K562 (cell line): ENCODE measurements at regions not wholly inside any gene's neighbourhood (a gene's known extent, or its start where the extent isn't known, plus 50 kb on each side); places are given as distances from the start of the nearest gene placed in this dataset.

Experiments
- ATAC-seq: fragments of 200-7000 bp; cut with Tn5 transposase; 3 replicates; pipeline ENCODE4 v1.9.1; 2020; ENCODE audit warnings: moderate library complexity
- BruUV-seq: library from RNA; stranded (reverse); fragments of 400-500 nt; replicated peaks from 2 replicates; lab custom pipeline; 2021; lab: Mats Ljungman, UMichigan
- CTCF ChIA-PET: fragments of 300-600 bp; formaldehyde crosslinking; extraction: SDS; loops from one replicate; lab custom pipeline; 2021; ENCODE audit warnings: low intra/inter-chr PET ratio; lab: Yijun Ruan, JAX
- POLR2A ChIA-PET: fragments of 300-600, 350-650 bp; sonication (Branson Sonifier 250); formaldehyde crosslinking; extraction: SDS; loops from one replicate; lab custom pipeline; 2021; ENCODE audit warnings: antibody characterized with exemption, inconsistent platforms; lab: Yijun Ruan, JAX
- DNase-seq, 4 experiments: peaks; one replicate each; pipeline versions ENCODE4 v3.0.0 to v3.0.0-alpha.2; 2011 to 2018; ENCODE audit warnings: low spot score in 3 of 4, mixed read lengths in 3 of 4; ENCODE audit errors: extremely low read depth in 1 of 4
- FAIRE-seq: peaks from 2 replicates; lab custom pipeline; 2011; peaks lifted over from hg19 to GRCh38; lab: Jason Lieb, UNC
- H2AFZ ChIP-seq: 2 replicates; pipeline ENCODE4 v1.6.0; 2011; ENCODE audit warnings: low read depth, low read length, control low read depth, inconsistent platforms
- H3K27ac ChIP-seq: fragments of 200-600 bp; 3 replicates; pipeline ENCODE4 v1.8.0; 2011; ENCODE audit warnings: low read depth, mild to moderate bottlenecking, control low read depth, inconsistent platforms, low read length, moderate library complexity, mixed read lengths; ENCODE audit errors: extremely low read depth
- H3K27me3 ChIP-seq, 2 experiments: fragments of 300-600 bp in 1 of 2; 2 replicates in 1 of 2; 3 replicates in 1 of 2; pipeline versions ENCODE4 v1.6.0 to v1.8.0; 2011; ENCODE audit warnings: inconsistent platforms in 2 of 2, low read length in 2 of 2, mild to moderate bottlenecking in 1 of 2, mixed read lengths in 1 of 2, moderate library complexity in 1 of 2; ENCODE audit not compliant: control insufficient read depth in 2 of 2, insufficient read depth in 2 of 2
- H3K36me3 ChIP-seq: fragments of 300-600 bp; 3 replicates; pipeline ENCODE4 v1.8.0; 2011; ENCODE audit warnings: mild to moderate bottlenecking, low read length, inconsistent platforms; ENCODE audit not compliant: control insufficient read depth, insufficient read depth
- H3K4me1 ChIP-seq, 2 experiments: fragments of 200-600 bp in 1 of 2; replicated peaks in 1 of 2; 2 replicates in 1 of 2; 3 replicates in 1 of 2; pipeline versions ENCODE4 v1.5.1 to v1.8.0; 2011; ENCODE audit warnings: inconsistent platforms in 2 of 2, low read length in 2 of 2, mild to moderate bottlenecking in 1 of 2, mixed read lengths in 1 of 2, moderate library complexity in 1 of 2; ENCODE audit not compliant: control insufficient read depth in 2 of 2, insufficient read depth in 2 of 2
- H3K4me2 ChIP-seq: 2 replicates; pipeline ENCODE4 v1.6.1; 2011; ENCODE audit warnings: low read length, control low read depth, inconsistent platforms, mixed read lengths; ENCODE audit not compliant: insufficient read depth
- H3K4me3 ChIP-seq: fragments of 200-600 bp; sonication (generic), shearing (Covaris generic); 2 replicates; pipeline ENCODE4 v1.5.1; 2016; ENCODE audit warnings: control low read depth, inconsistent platforms
- H3K79me2 ChIP-seq: fragments of 200-600 bp; 3 replicates; pipeline ENCODE4 v1.8.0; 2011; ENCODE audit warnings: low read length, inconsistent platforms; ENCODE audit not compliant: control insufficient read depth, insufficient read depth
- H3K9ac ChIP-seq, 2 experiments: 2 replicates each; pipeline versions ENCODE4 v1.6.0 to v1.6.1; 2011; ENCODE audit warnings: low read depth in 2 of 2, low read length in 2 of 2, control low read depth in 1 of 2, inconsistent platforms in 1 of 2, mild to moderate bottlenecking in 1 of 2, mixed read lengths in 1 of 2; ENCODE audit not compliant: insufficient read depth in 1 of 2
- H3K9me1 ChIP-seq: one replicate; pipeline ENCODE4 v1.6.0; 2011; ENCODE audit warnings: inconsistent platforms, mild to moderate bottlenecking, low read length, moderate library complexity; ENCODE audit not compliant: control insufficient read depth, insufficient read depth
- H3K9me3 ChIP-seq: replicated peaks from 2 replicates; pipeline ENCODE4 v1.5.1; 2011; ENCODE audit warnings: low read depth, low read length, inconsistent platforms; ENCODE audit not compliant: control insufficient read depth, insufficient read depth
- H4K20me1 ChIP-seq: replicated peaks from 2 replicates; pipeline ENCODE4 v1.6.1; 2011; ENCODE audit warnings: low read length, inconsistent platforms, mixed read lengths; ENCODE audit not compliant: control insufficient read depth, insufficient read depth
- ARID1B ChIP-seq: fragments of 450-650 bp; IDR thresholded peaks from 2 replicates; pipeline ENCODE4 v1.6.1; 2016; ENCODE audit warnings: antibody characterized with exemption, mild to moderate bottlenecking, inconsistent platforms
- ATF1 ChIP-seq, 2 experiments: fragments of 450-650 bp in 1 of 2; IDR thresholded peaks; 2 replicates each; pipeline ENCODE4 v1.6.1; 2016; ENCODE audit warnings: missing compliant biosample characterization in 1 of 2, missing genetic modification characterization in 1 of 2
- C11orf30 ChIP-seq: fragments of 450-650 bp; IDR thresholded peaks from 2 replicates; pipeline ENCODE4 v1.6.1; 2016; ENCODE audit warnings: low read depth, mild to moderate bottlenecking
- DNMT1 ChIP-seq: fragments of 450-650 bp; IDR thresholded peaks from 2 replicates; pipeline ENCODE4 v1.6.1; 2016; ENCODE audit warnings: antibody characterized with exemption, mild to moderate bottlenecking
- HDAC3 ChIP-seq: fragments of 450-650 bp; IDR thresholded peaks from 2 replicates; pipeline ENCODE4 v1.6.1; 2018; ENCODE audit warnings: borderline replicate concordance, mild to moderate bottlenecking, moderate library complexity; ENCODE audit not compliant: partially characterized antibody
- IRF2 ChIP-seq: sonication (generic); formaldehyde crosslinking; IDR thresholded peaks from 2 replicates; pipeline ENCODE4 v1.8.1; 2022; ENCODE audit warnings: mild to moderate bottlenecking, missing genetic modification reagents
- KAT2B ChIP-seq: IDR thresholded peaks from one replicate; pipeline ENCODE4 v1.6.1; 2012; ENCODE audit warnings: low read depth, mild to moderate bottlenecking, control low read depth, inconsistent platforms, low read length, moderate library complexity
- MTF1 ChIP-seq: fragments of 250-450 bp; sonication (Bioruptor Pico); IDR thresholded peaks from 2 replicates; pipeline ENCODE4 v1.9.0; 2021; ENCODE audit warnings: moderate library complexity, mild to moderate bottlenecking, inconsistent platforms, borderline replicate concordance
- NFE2 ChIP-seq: IDR thresholded peaks from 2 replicates; pipeline ENCODE4 v1.6.1; 2014; ENCODE audit warnings: antibody characterized with exemption, low read depth
- NFE2L1 ChIP-seq: fragments of 450-650 bp; IDR thresholded peaks from 2 replicates; pipeline ENCODE4 v1.6.1; 2016; ENCODE audit warnings: missing genetic modification characterization, low read depth, mild to moderate bottlenecking, missing compliant biosample characterization, moderate library complexity, borderline replicate concordance
- RAD21 ChIP-seq, 2 experiments: fragments of 250-450 bp in 1 of 2; fragments of 450-650 bp in 1 of 2; sonication (Bioruptor Pico) in 1 of 2; formaldehyde crosslinking in 1 of 2; IDR thresholded peaks in 1 of 2; conservative IDR thresholded peaks in 1 of 2; 2 replicates each; pipeline versions ENCODE4 v1.4.0 to v1.8.0; 2020 to 2022; ENCODE audit warnings: mild to moderate bottlenecking in 2 of 2, moderate library complexity in 1 of 2
- RBM25 ChIP-seq: fragments of 200-400 bp; formaldehyde crosslinking; IDR thresholded peaks from 2 replicates; pipeline ENCODE4 v1.6.1; 2018; ENCODE audit warnings: low read length, low read depth, moderate library complexity; ENCODE audit not compliant: severe bottlenecking
- TAF7 ChIP-seq: fragments of 450-650 bp; IDR thresholded peaks from 2 replicates; pipeline ENCODE4 v1.6.1; 2016; ENCODE audit warnings: missing genetic modification characterization, missing compliant biosample characterization
- TCF3 ChIP-seq: sonication (generic); formaldehyde crosslinking; IDR thresholded peaks from 2 replicates; pipeline ENCODE4 v1.4.0; 2020; ENCODE audit warnings: mild to moderate bottlenecking, missing genetic modification reagents
- TCF7L2 ChIP-seq: fragments of 150-350 bp; IDR thresholded peaks from 2 replicates; pipeline ENCODE4 v1.6.1; 2016; ENCODE audit warnings: low read depth, mild to moderate bottlenecking, low read length, moderate library complexity
- ZNF24 ChIP-seq: fragments of 450-650 bp; IDR thresholded peaks from 2 replicates; pipeline ENCODE4 v1.6.1; 2016
- ZNF274 ChIP-seq: IDR thresholded peaks from 2 replicates; pipeline ENCODE4 v1.6.1; 2011; ENCODE audit warnings: low read depth, mild to moderate bottlenecking, low read length, moderate library complexity, borderline replicate concordance
- ZNF561 ChIP-seq: fragments of 450-650 bp; formaldehyde crosslinking; conservative IDR thresholded peaks from 2 replicates; pipeline ENCODE4 v1.4.0; 2020; ENCODE audit warnings: mild to moderate bottlenecking, moderate library complexity
- ZNF79 ChIP-seq: fragments of 250-450 bp; sonication (Bioruptor Pico); IDR thresholded peaks from 2 replicates; pipeline ENCODE4 v1.4.0; 2020; ENCODE audit warnings: low read depth, mild to moderate bottlenecking, moderate library complexity
- WGBS: fragments of 100-300 bp; shearing (Covaris generic); methylation state at CpG from one replicate; pipeline ENCODE4 v1.1.6; 2016; ENCODE audit warnings: low coverage, mixed read lengths; ENCODE audit not compliant: insufficient coverage; ENCODE audit errors: missing lambda C conversion rate; 5-methylcytosine and 5-hydroxymethylcytosine counted together
- in situ Hi-C: fragments of 300-500 bp; cut with MboI; formaldehyde crosslinking; loops from 4 replicates; pipeline ENCODE4 v1.15.0; 2018; ENCODE audit warnings: inconsistent platforms, mixed read lengths
- intact Hi-C: fragments of 100-400 bp; cut with micrococcal nuclease; formaldehyde crosslinking; loops from 2 replicates; pipeline ENCODE4 v1.14.2; 2022
- TF ChIP-seq, protein P1 (sequence below): fragments of 250-450 bp; sonication (Bioruptor Pico); IDR thresholded peaks from 2 replicates; pipeline ENCODE4 v1.5.0; 2020; ENCODE audit warnings: mild to moderate bottlenecking

DNA sequence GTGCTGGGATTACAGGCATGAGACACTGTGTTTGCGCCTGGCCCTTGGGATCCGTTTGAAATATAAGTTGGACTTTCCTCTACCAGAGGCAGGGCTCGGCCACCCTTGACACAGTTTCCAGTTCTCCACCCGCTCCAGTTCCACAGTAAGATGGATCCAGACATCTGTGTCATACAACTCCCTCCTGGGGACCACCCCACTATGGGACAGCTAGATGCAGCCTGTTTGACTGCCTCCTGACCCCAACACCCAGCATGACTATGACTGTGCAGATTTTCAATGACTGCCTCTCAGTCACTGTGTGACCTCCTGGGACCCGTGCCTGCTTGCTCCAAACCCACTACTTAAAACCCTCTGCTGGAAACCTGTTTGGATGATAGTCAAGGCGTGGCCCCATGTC lies 166.7 kb downstream of the IRF8 start (continued):
- TF ChIP-seq TCF7L2 = no peak

DNA sequence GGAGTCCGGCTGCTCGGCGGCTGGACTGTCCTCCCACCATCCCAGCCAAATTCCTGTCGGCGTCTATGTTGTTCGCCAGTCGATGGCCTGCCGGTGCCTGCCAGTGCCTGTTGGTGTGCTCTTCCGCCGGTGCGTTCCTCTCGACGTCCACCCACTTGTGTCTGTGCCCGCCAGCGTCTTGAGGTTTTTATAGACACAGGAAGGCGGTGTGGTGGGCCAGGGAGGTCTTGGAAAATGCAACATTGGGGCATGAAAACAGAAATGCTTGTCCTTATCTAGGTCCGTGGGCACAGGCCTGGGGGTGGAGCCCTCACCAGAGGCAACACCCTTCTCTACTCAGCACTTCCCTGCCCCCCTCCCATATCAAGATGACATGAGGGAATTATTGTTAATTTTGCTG lies 167.8 kb downstream of the IRF8 start:
- peaks cover 24 to 53% of the 10 kb centered on the region in 2 experiments; a peak in 4 of 5 replicates for H3K27me3 ChIP-seq
- H4K20me1 ChIP-seq = no peaks in the 10 kb centered on the region; the same call in 1 of the 2 replicates
- DNase-seq (no peak), ATAC-seq (no peak), FAIRE-seq (no peak)
- H3K4me2 ChIP-seq = no peak overlapping the region
- no peak overlapping the region for H3K27ac ChIP-seq
- POLR2A ChIA-PET = interaction anchor here (0.7 kb wide), 1 partner anchor 492 kb away, joined by 3 read pairs; no protein-coding TSS in a partner anchor
- H3K4me1 ChIP-seq = peaks cover 3 to 18% of the 10 kb centered on the region in 2 experiments; a peak in 4 of 5 replicates
- H3K9me3 ChIP-seq = no peaks in the 10 kb centered on the region
- no peaks in the 10 kb centered on the region for H3K36me3 ChIP-seq
- intact Hi-C loops = no loop called here
- CTCF ChIA-PET = no interaction called here
- in situ Hi-C loops = no loop called here
- no peaks in the 10 kb centered on the region for H3K79me2 ChIP-seq
- H2AFZ ChIP-seq = no peak overlapping the region
- BruUV-seq = no TSS peak
- no peak overlapping the region for H3K4me3 ChIP-seq
- no peaks in the 10 kb centered on the region for H3K9me1 ChIP-seq
- 65% methylated on average over 13 of the region's 17 CpGs for WGBS
- H3K9ac ChIP-seq = no peak overlapping the region
- TF ChIP-seq ZNF274 (no peak), ARID1B (no peak), ZNF79 (CRISPR knock-in tag) (no peak), MTF1 (CRISPR knock-in tag) (no peak), RBM25 (no peak), DNMT1 (no peak), TCF3 (no peak), NFE2 (no peak), ATF1 (CRISPR knock-in tag; IDR thresholded peaks at IDR 0.05) (no peak), ATF1 (tag; IDR thresholded peaks at IDR 0.05) (no peak), KAT2B (no peak), IRF2 (CRISPR knock-in tag) (no peak), TAF7 (no peak), RAD21 (CRISPR knock-in tag; conservative IDR thresholded peaks at IDR 0.05 in 1 of 2, IDR thresholded peaks at IDR 0.05 in 1 of 2) (no peak), ZNF561 (CRISPR knock-in tag) (no peak), ZNF24 (no peak), C11orf30 (no peak), HDAC3 (no peak), NFE2L1 (tag) (no peak)
- TF ChIP-seq, protein P1, sequence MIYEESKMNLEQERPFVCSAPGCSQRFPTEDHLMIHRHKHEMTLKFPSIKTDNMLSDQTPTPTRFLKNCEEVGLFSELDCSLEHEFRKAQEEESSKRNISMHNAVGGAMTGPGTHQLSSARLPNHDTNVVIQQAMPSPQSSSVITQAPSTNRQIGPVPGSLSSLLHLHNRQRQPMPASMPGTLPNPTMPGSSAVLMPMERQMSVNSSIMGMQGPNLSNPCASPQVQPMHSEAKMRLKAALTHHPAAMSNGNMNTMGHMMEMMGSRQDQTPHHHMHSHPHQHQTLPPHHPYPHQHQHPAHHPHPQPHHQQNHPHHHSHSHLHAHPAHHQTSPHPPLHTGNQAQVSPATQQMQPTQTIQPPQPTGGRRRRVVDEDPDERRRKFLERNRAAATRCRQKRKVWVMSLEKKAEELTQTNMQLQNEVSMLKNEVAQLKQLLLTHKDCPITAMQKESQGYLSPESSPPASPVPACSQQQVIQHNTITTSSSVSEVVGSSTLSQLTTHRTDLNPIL (CRISPR knock-in tag) = no peak
